ENCODE measurements at regions not wholly inside any gene's neighbourhood (a gene's known extent, or its start where the extent isn't known, plus 50 kb on each side); places are given as distances from the start of the nearest gene placed in this dataset.

DNA sequence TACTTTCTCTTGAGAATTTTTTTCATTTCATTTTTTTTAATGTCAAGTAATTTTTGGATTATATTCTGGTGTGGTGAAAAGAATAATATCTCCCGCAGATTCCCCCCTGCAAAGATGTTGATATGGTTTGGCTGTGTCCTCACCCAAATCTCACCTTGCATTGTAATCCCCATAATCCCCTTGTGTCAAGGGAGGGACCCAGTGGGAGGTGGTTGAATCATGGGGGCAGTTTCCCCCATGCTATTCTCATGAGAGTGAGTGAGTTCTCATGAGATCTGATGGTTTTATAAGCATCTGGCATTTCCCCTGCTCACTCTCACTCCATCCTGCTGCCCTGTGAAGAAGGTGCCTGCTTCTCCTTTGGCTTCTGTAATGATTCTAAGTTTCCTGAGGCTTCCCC, 58.7 kb upstream of the PMEPA1 start:
- H3K27ac ChIP-seq (ENCODE audit: insufficient read length, low read depth, low read length), result no peak overlapping the region
- DNase-seq, result no peak

More for the DNA sequence above, 58.7 kb upstream of the PMEPA1 start:
- H3K23me2 ChIP-seq (ENCODE audit: insufficient read length, low read depth, low read length, poor library complexity, severe bottlenecking), result no peaks in the 10 kb centered on the region
- H3K4me1 ChIP-seq (ENCODE audit: insufficient read depth, low read length), result no peaks in the 10 kb centered on the region; the same call in 1 of the 2 replicates
- H3K79me1 ChIP-seq (ENCODE audit: insufficient read depth, low read depth, low read length, poor library complexity, severe bottlenecking), result no peaks in the 10 kb centered on the region
- no peaks in the 10 kb centered on the region; the same call in none of the 2 replicates for H3K27me3 Mint-ChIP-seq (ENCODE audit: low read depth)
- no peaks in the 10 kb centered on the region for H3K79me2 ChIP-seq (ENCODE audit: insufficient read depth, low read length)
- H3T11ph ChIP-seq (ENCODE audit: low read length), result no peak overlapping the region
- H3K4me3 Mint-ChIP-seq, result no peak overlapping the region
- no peaks in the 10 kb centered on the region for H4K20me1 ChIP-seq (ENCODE audit: control insufficient read depth, insufficient read depth, insufficient read length)
- H4K5ac ChIP-seq (ENCODE audit: insufficient read length, low read depth, low read length), result no peak overlapping the region
- no peak overlapping the region for H2AK5ac ChIP-seq (ENCODE audit: insufficient read length, low read length)
- peaks cover 38 to 45% of the 10 kb centered on the region in 2 experiments for H3K4me1 Mint-ChIP-seq
- peak overlapping the region in 1 of 3 experiments; percentile 61; a peak in 2 of 7 replicates for H3K27ac Mint-ChIP-seq
- H2BK120ac ChIP-seq (ENCODE audit: low read depth, low read length, poor library complexity, severe bottlenecking), result no peak overlapping the region
- H4K91ac ChIP-seq (ENCODE audit: insufficient read length, low read depth, low read length), result no peak overlapping the region
- TF ChIP-seq CTCF (conservative IDR thresholded peaks at IDR 0.05), result no peak
- H3K9me3 Mint-ChIP-seq, result no peaks in the 10 kb centered on the region; a peak in 1 of 5 replicates
- H3K18ac ChIP-seq (ENCODE audit: insufficient read length, low read depth, low read length), result no peak overlapping the region
- no peak overlapping the region for H3K14ac ChIP-seq (ENCODE audit: insufficient read depth, low read length)
- no peak overlapping the region for H2BK5ac ChIP-seq (ENCODE audit: insufficient read length, low read length)
- WGBS (ENCODE audit: extremely low coverage, insufficient read length, low lambda C conversion rate), result no CpG with 5 or more reads among the region's 1 CpG
- no peak overlapping the region for H2AFZ ChIP-seq (ENCODE audit: low read length)
- no peak overlapping the region for H3K56ac ChIP-seq (ENCODE audit: insufficient read length, low read depth, low read length)
- no peak overlapping the region for H3K4me2 ChIP-seq (ENCODE audit: insufficient read depth, insufficient read length, low read length)
- no peak overlapping the region for H3K23ac ChIP-seq (ENCODE audit: insufficient read length, low read depth, low read length)
- no peak overlapping the region for H4K8ac ChIP-seq (replicated peaks; ENCODE audit: insufficient read length, low read depth, low read length)
- H3K36me3 Mint-ChIP-seq (ENCODE audit: insufficient read depth in 1 of 3, low read depth in 3 of 3), result no peaks in the 10 kb centered on the region; a peak in 1 of 7 replicates
- H3K4ac ChIP-seq (ENCODE audit: low read depth, low read length), result no peak overlapping the region
- no peak overlapping the region for H2BK20ac ChIP-seq (ENCODE audit: low read depth, low read length, poor library complexity, severe bottlenecking)
- no peak overlapping the region for H2BK15ac ChIP-seq (ENCODE audit: low read depth, low read length)
- no peak overlapping the region for H2BK12ac ChIP-seq (ENCODE audit: insufficient read length, low read depth, low read length)
- no peaks in the 10 kb centered on the region for H3K9me3 ChIP-seq (ENCODE audit: control insufficient read depth, low read depth, low read length)
- no peak overlapping the region for H3K9ac ChIP-seq (ENCODE audit: extremely low read depth, insufficient read length, low read length)
- H3K27me3 ChIP-seq (ENCODE audit: insufficient read depth, low read length), result no peaks in the 10 kb centered on the region
